ENCODE measurements at regions not wholly inside any gene's neighbourhood (a gene's known extent, or its start where the extent isn't known, plus 50 kb on each side); places are given as distances from the start of the nearest gene placed in this dataset.

GRCh38 chr12:24599736-24600135 lies 349.2 kb downstream of the BCAT1 start:
- TF ChIP-seq FOXK2 (IDR thresholded peaks at IDR 0.05) (no peak), BHLHE40 (IDR thresholded peaks at IDR 0.05; ENCODE audit: borderline replicate concordance) (no peak), FOXA1 (IDR thresholded peaks at IDR 0.05) (no peak), ELF4 (IDR thresholded peaks at IDR 0.05) (no peak)
